ENCODE measurements at regions not wholly inside any gene's neighbourhood (a gene's known extent, or its start where the extent isn't known, plus 50 kb on each side); places are given as distances from the start of the nearest gene placed in this dataset.

GRCh38 chr6:22636452-22636851 is 67.1 kb downstream of the HDGFL1 start:
- Mint-ChIP-seq H3K4me1 (ENCODE audit: unreplicated experiment) (peaks cover 23% of the 10 kb centered on the region), H3K36me3 (no peaks in the 10 kb centered on the region), H3K9me3 (no peaks in the 10 kb centered on the region), H3K4me3 (no peak overlapping the region), H3K27me3 (no peaks in the 10 kb centered on the region), H3K27ac (no peak overlapping the region)
- no peak for DNase-seq (ENCODE audit: extremely low spot score, unreplicated experiment)
- TF ChIP-seq, protein P1, sequence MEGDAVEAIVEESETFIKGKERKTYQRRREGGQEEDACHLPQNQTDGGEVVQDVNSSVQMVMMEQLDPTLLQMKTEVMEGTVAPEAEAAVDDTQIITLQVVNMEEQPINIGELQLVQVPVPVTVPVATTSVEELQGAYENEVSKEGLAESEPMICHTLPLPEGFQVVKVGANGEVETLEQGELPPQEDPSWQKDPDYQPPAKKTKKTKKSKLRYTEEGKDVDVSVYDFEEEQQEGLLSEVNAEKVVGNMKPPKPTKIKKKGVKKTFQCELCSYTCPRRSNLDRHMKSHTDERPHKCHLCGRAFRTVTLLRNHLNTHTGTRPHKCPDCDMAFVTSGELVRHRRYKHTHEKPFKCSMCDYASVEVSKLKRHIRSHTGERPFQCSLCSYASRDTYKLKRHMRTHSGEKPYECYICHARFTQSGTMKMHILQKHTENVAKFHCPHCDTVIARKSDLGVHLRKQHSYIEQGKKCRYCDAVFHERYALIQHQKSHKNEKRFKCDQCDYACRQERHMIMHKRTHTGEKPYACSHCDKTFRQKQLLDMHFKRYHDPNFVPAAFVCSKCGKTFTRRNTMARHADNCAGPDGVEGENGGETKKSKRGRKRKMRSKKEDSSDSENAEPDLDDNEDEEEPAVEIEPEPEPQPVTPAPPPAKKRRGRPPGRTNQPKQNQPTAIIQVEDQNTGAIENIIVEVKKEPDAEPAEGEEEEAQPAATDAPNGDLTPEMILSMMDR (conservative IDR thresholded peaks at IDR 0.05): no peak

DNA sequence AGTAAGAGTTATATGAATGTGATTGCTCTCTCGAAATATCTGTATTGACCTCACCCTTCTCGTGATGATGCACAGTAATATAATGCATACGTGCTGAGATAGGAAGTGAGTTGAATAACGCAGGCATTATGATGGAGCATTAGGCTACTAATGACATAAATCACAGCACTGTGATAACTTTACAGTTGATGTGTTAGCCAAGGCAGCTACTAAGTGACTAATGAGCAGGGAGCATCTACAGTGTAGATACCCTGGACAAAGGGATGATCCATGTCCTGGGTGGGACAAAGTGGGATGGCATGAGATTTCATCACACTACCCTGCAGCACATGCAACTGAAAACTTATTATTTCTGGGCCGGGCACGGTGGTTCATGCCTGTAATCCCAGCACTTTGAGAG is 68.4 kb downstream of the HDGFL1 start:
- no peaks in the 10 kb centered on the region for H3K27me3 Mint-ChIP-seq
- TF ChIP-seq, protein P1 (conservative IDR thresholded peaks at IDR 0.05): no peak
- no peaks in the 10 kb centered on the region for H3K36me3 Mint-ChIP-seq

DNA sequence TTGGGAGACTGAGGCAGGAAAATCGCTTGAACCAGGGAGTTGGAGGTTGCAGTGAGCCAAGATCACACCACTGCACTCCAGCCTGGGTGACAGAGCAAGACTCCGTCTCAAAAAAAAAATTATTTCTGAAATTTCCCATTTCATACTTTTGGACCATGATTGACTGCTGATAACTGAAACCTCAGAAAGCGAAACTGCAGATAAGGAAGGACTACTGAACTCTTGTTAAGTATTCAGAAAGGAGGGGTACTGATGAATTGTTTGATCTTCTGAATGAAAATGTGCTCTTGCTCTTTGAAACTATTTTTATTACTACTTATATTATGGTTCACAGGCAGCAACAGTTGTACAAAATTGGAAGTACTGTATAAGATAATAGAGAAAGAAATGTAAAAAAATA is 69.0 kb downstream of the HDGFL1 start:
- H3K9me3 Mint-ChIP-seq: peaks cover 4% of the 10 kb centered on the region
- H3K27ac Mint-ChIP-seq: no peak overlapping the region
- TF ChIP-seq, protein P1 (conservative IDR thresholded peaks at IDR 0.05): no peak
- H3K36me3 Mint-ChIP-seq: no peaks in the 10 kb centered on the region
- DNase-seq (ENCODE audit: extremely low spot score, unreplicated experiment): no peak
- peaks cover 6% of the 10 kb centered on the region for H3K4me1 Mint-ChIP-seq (ENCODE audit: unreplicated experiment)
- H3K4me3 Mint-ChIP-seq: no peak overlapping the region
- no peaks in the 10 kb centered on the region for H3K27me3 Mint-ChIP-seq

More for the DNA sequence above, 68.4 kb downstream of the HDGFL1 start:
- Mint-ChIP-seq H3K4me1 (ENCODE audit: unreplicated experiment) (peaks cover 11% of the 10 kb centered on the region), H3K4me3 (no peak overlapping the region), H3K27ac (no peak overlapping the region), H3K9me3 (peaks cover under 1% of the 10 kb centered on the region)
- DNase-seq (ENCODE audit: extremely low spot score, unreplicated experiment): no peak

- Mint-ChIP-seq H3K27ac (no peak overlapping the region), H3K9me3 (peaks cover 9% of the 10 kb centered on the region), H3K27me3 (no peaks in the 10 kb centered on the region), H3K4me3 (no peak overlapping the region), H3K36me3 (no peaks in the 10 kb centered on the region), H3K4me1 (ENCODE audit: unreplicated experiment) (no peaks in the 10 kb centered on the region)
- TF ChIP-seq, protein P1 (conservative IDR thresholded peaks at IDR 0.05): no peak
- no peak for DNase-seq (ENCODE audit: extremely low spot score, unreplicated experiment)
Observed at GRCh38 chr6:22642254-22642653, 72.9 kb downstream of the HDGFL1 start.

DNA sequence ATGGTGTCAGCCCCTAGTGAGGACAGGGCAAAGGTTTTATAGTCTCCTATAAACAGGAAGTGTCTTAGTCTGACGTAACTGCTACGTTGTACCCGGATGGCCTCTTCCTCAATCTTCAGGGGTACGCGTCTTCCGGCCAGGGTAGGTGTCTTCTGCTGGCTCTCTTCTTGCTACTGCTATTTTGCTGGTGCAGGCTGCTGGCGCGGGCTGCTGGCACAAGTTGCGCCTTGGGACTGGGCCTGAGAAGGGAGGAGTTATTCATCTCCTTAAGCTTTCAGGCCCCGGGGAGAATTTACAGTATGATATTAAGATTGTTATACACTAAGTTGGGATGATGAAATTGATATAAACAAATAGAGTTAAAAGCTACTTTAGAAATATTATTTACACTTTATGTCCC is 74.4 kb downstream of the HDGFL1 start:
- H3K27me3 Mint-ChIP-seq: no peaks in the 10 kb centered on the region
- H3K36me3 Mint-ChIP-seq: no peaks in the 10 kb centered on the region
- H3K27ac Mint-ChIP-seq: no peak overlapping the region
- H3K9me3 Mint-ChIP-seq: peaks cover 9% of the 10 kb centered on the region
- TF ChIP-seq, protein P1 (conservative IDR thresholded peaks at IDR 0.05): no peak
- no peak overlapping the region for H3K4me3 Mint-ChIP-seq
- no peaks in the 10 kb centered on the region for H3K4me1 Mint-ChIP-seq (ENCODE audit: unreplicated experiment)
- DNase-seq (ENCODE audit: extremely low spot score, unreplicated experiment): no peak

- TF ChIP-seq, protein P1 (conservative IDR thresholded peaks at IDR 0.05): no peak
- H3K36me3 Mint-ChIP-seq: no peaks in the 10 kb centered on the region
- H3K4me1 Mint-ChIP-seq (ENCODE audit: unreplicated experiment): no peaks in the 10 kb centered on the region
- H3K9me3 Mint-ChIP-seq: peaks cover 9% of the 10 kb centered on the region
- H3K4me3 Mint-ChIP-seq: no peak overlapping the region
- no peaks in the 10 kb centered on the region for H3K27me3 Mint-ChIP-seq
- no peak for DNase-seq (ENCODE audit: extremely low spot score, unreplicated experiment)
- H3K27ac Mint-ChIP-seq: no peak overlapping the region
Observed at GRCh38 chr6:22647719-22648118, 78.4 kb downstream of the HDGFL1 start.

Data from type B pancreatic cell (in vitro differentiated cells).